Fibroblast of skin of back (primary cell): ENCODE measurements at regions not wholly inside any gene's neighbourhood (a gene's known extent, or its start where the extent isn't known, plus 50 kb on each side); places are given as distances from the start of the nearest gene placed in this dataset.

Experiments used
- DNase-seq: peaks from one replicate; pipeline ENCODE4 v3.0.0-alpha.2; 2013

DNA sequence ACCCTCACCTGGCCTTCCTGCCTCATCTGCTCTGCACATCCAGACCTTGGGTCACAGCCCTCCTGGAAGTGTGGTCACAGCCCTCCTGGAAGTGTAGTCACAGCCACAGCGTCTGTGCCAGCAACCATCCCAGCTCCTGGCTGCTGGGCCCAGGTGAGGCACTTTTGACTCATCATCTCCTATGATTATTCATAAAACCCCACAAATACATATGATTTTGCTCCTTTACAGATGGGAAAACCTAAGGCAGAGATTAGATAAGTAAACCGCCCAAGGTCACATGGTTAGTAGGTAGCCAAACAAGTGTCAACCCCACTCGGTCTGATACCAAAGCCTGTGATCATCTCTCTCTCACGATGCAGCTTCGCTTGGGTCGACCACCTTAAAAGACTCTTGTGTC is 94.3 kb downstream of the PRLHR start:
- no peak for DNase-seq

DNA sequence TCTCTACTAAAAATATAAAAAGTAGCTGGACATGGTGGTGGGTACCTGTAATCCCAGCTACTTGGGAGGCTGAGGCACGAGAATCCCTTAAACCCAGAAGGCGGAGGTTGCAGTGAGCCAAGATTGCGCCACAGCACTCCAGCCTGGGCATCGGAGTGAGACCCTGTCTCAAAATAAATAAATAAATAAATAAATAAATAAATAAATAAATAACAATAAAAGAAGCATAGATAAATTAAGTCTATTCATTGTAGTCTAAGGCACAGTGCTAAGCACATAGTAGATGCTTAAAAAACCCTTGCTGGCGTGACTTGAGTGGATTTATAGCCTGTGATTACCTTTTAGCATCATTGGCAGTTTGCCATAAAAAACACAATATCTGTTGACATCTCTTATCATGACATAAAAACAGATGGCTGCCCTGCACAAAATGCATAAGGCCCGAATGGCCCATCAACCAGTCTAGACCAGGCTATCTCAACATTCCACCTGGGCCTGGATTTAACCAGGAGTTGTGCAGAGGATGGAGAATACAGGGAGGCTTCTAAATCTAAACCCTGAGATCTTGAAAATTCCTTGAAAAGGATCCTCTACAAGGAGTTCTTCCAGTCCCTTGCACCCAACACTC is 94.9 kb downstream of the PRLHR start:
- DNase-seq: no peak

DNA sequence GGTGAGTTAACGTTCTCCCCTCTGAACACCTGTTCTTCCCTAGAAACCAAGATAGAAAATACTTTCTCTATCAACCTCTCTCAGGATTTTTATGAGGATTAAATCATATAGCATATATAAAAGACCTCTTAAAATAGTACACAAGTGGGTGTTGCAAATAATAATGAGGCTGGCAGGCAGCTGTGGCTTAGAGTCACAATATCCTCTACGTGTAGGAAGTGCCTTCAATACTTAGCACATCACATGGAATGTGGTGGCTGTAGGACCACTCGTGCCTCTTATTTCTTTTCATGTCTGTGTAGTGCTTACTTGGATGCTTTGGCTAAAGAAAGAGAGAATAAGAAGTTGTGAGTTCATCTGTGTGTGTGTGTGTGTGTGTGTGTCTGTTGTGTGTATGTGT is 96.3 kb downstream of the PRLHR start:
- DNase-seq: no peak

DNA sequence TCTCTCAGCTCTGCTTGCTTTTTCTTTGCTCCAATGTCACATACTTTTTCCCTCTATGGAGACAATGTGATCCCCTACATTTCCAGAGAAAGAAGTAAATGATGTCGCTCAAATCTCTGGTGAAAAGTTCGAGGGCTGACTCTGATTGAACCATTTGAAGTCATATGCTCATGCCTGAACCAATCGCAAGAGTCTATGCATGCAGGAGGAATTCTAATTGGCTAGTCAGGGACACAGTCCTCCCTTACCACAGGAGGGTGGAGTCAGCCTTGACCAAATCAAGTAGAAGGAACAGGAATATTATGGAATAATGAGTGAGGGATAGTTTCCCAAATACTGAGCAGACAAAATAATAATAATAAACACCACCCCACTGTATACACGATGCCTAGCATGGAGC is 96.8 kb downstream of the PRLHR start:
- no peak for DNase-seq

DNA sequence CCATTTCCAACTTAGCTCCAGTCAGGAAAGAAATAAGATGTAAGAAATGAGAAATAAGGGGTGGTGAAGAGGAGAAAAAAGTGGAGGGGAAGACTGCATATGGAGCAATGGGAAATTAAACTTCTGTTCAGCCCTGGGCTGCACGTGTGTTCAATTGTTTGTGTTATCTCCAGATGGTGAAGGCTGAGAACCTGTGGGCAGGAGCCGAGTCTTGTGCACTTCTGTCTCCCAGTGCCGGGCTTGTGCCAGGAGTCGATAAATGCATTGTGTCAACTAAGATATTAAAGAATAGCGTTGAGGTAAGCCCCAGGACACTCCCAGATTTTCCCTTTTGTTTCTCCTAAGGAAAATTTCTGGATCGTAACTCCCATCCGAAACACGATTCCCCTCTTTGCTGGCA is 98.2 kb downstream of the PRLHR start:
- no peak for DNase-seq

DNA sequence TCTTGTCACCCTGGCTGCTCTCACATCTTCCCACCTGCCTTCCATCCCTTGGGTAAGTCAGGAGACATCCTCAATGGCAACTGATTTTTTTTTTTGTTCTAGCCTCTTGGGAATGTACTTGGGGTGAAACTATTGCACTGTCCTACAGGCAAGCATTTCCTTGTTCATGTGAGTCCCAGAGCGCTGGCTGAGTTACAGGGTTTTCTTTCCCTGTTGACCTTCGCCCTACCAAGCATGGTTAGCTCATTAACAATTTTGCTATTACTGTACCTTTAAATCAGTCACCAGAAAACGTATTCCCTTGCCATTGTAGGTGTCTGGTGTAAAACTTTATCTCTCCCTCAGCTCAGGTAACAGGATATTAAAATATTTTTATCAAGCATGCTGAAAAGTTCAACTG is 98.9 kb downstream of the PRLHR start:
- DNase-seq: no peak

DNA sequence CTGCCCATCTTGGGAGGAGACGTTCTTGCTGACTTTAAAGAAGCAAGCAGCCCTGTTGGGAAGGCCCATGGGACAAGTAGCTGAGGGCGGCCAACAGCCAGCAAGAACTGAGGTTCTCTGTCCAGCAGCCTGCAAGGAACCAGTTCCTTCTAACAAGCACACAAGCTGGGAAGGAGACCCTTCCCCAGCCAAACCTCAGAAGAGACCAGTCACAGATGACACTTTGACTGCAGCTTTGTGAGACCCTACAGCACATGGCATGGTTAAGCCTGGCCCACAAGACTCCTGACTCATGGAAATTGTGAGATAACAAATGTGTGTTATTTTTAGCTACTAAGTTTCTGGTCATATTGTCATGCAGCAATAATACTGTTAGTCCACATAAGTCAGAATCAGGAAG is 99.9 kb downstream of the PRLHR start:
- DNase-seq: peak; percentile 19

DNA sequence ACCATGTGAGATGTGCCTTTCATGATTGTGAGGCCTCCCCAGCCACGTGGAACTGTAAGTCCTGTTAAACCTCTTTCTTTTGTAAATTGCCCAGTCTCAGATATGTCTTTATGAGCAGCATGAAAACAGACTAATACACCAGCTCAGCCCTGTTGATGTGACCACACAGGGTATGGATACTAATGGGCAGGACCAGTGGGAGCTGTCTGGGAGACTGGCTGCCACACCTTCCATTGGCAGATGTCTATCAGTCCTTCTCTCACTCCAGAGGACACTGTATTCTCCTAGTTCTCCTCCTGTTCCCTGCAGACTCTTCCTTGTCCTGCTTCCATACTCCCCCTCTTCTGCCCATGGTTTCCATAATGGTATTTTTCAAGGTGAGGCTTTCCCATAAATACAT is 104.4 kb downstream of the PRLHR start:
- DNase-seq: no peak

DNA sequence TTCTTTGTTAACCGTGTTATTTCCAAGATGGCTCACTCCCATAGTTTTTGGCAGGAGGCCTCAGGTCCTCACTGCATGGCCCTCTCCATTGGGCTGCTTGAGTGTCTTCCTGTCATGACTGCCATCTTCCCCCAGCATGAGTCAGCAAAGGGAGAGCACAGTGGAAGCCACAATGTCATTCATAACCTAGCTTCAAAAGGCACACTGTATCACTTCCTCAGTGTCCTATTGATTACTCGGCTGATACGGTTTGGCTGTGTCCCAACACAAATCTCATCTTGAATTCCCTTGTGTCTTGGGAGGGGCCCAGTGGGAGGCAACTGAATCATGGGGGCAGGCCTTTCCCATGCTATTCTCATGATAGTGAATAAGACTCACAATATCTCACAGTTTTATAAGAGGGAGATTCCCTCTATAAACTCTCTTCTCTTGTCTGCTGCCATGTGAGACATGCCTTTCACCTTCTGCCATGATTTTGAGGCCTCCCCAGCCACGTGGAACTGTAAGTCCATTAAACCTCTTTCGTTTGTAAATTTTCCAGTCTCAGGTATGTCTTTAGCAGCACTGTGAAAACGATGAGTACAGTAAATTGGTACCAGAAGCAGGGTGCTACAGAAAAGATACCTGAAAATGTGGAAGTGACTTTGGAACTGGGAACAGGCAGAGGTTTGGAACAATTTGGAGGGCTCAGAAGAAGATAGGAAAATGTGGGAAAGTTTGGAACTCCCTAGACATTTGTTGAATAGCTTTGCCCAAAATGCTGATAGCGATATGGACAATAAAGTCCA is 106.5 kb downstream of the PRLHR start:
- peak; percentile 15 for DNase-seq

DNA sequence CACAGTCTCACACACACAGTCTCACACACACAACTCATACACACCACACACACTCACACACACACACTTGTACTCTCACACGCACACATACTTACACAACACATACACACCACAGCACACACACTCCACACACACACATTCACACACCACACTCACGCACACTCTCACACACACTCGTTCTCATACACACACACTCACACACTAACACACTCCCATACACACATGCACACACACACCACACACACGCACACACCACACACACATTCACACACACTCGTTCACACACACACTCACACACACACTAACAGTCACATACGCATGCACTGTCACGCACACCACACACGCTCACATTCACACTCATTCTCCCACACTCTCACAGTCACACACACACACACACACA is 109.8 kb downstream of the PRLHR start:
- DNase-seq: no peak

DNA sequence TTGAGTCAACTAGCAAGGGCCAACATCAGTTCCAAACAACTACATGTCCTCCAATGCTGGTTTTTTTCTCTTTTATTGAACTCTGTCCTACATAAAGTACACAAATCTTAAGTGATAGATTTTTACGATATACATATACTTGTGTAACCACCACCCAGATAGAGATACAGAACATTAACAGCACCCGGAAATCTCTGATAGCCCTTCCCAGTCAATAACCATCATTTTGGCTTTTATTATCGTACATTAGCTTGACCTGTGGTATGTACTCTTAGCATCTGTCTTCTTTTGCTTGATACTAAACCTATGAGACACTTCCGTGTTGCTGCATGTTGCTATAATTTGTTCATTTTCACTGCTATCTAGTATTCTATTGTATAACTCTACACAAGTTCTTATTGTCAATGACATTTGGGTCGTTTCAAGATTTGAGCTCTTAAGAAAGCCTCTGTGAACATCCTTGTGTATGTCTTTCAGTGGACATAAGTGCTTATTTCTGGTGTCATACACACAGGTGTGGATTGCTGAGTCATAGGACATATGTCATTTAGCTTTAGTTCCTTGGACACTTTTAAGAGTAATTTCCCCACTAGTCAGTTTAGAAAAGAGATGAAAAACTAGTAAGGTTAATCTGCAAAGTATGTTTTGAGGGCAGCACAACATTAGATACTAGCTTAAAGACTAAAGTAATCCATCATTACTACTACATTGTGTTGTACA is 111.1 kb downstream of the PRLHR start:
- DNase-seq: no peak

DNA sequence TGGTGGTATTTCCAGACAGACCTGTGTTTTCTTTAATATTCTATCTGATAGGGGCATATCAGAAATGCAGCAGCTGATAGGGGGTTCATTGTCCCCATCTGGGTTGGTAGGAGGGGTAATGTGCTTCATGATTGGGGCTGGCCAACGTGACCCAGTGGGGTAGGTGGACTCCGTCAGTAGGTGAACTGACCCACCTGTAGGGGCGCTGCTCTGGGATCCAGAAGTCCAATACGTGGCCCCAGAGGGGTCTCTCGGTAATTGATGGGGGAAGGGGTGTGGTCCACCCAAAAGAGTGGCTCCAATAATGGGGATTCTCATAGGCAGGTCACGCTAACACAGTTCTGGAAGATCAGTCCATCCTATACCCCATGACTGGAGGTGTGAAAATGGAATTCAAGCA is 112.0 kb downstream of the PRLHR start:
- DNase-seq: no peak

DNA sequence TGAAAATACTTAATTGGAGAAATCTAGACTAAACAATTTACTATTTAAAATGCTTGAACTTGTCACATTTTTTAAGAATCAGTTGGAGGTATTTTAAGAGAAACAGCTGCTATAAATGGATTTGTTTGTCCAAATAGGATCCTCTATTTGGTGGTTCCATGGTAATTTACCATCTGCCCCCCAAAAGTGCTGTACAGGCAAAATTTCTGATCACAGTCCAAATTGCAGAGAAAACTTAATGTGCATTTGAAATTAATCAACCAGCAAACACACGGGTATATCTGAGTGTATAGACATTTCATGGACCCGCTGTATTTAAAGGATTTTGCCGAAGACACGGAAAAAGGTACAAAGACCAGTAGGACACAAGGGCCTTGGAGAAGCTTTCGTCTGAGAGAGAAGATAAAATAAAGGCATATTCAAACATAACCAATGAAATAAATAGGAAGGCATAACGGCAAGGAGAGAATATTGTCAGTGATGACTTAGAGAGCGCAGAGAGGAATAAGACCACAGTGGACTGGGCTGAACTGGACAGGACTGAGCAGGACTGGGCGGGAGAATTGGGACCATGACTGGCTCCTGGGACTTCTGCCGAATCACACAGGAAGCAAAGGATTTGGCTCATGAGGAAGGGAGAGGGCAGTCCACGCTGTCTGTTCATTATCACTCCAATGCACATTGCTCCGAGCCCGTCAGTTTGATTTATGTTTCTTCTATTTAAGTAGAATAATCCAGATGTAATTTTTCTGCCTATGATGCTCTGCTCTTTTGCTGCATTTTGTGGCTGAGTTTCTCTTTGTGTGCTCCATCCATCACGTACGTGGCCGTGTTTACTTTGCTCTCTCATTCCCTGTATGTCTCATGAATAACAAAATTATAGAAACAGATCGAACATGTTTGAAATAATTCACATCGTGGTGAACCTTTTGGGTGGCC is 112.8 kb downstream of the PRLHR start:
- DNase-seq: no peak

DNA sequence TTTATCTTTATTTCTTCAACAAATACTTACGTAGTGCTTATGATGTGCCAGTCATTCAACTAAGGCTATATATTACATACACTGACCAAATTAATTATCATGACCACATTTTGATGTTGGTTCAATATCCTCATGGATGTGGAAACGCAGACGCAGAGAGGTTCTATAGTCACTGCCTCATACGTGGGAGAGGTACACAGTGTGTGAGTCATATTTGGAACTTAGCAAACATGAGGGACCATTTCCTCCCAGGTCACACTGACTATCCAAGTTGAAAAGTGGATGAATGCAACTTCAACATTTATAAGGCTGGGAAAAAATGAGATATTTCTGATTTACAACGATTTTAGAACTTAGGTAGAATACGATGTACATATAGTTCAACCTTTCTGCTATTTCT is 113.6 kb downstream of the PRLHR start:
- no peak for DNase-seq

DNA sequence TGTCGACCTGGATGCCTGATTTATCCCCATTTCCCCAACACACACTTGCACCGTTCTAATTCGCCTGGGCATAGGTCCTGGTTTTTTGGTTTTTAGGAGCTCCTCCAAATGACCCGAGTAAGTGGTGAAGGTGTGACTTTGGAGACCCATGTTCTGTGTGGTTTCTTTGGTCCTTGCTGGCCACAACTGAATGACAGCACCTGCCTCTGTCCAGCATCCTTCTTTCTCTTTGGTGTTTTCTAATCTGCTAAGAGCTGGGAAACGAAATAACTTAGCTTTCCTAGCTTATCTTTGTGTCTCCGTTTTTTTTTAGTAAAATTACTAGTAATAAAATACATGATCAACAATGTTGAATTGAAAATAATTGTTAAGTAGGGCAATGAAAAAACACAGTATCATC is 120.2 kb downstream of the PRLHR start:
- no peak for DNase-seq

DNA sequence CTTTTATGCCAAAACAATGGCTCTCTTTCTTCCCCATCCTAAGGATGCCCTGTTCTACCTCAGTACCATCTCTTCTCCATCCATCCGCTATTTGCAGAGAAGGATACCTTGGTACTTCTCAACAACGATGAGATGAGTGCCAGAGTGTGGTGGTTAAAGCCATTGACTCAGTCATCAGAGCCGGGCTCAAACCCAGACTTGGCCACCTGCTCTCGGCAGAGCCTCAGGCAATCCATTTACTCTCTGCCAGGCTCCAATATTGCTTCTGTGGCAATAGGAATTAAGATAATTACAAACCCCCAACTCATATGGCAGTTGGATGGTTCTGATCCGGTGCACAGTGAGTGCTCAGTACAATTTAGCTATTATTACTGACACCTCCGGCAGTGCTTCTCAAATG is 121.3 kb downstream of the PRLHR start:
- DNase-seq: no peak

DNA sequence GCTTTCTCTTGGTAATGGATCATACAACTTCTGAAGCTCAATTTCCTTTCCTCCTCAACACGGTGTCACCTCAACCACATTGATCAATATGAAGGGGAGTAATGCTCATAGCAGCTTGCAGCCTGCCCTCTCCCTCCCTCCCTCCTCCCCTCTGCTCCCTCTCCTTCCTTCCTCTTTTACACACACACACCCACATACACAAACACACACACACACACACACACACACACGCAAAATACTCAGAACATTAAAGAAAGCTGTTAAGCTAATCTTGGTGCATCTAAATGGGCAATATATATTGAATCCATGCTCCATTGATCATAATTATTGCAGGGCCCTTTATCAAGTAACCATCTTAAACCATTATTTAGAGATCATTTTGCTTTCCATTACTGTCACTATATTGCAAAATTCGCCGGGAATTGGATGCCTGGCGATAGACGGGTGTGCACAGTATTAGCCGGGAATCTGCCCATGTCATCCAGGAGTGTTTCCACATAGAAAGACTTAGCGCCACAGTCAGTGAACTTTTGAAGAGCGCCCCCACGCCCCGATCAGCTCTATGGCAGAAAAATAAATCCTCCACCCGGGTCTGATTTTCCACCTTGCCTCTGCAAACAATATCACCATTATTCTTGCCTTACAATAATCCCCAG is 122.0 kb downstream of the PRLHR start:
- DNase-seq: no peak

DNA sequence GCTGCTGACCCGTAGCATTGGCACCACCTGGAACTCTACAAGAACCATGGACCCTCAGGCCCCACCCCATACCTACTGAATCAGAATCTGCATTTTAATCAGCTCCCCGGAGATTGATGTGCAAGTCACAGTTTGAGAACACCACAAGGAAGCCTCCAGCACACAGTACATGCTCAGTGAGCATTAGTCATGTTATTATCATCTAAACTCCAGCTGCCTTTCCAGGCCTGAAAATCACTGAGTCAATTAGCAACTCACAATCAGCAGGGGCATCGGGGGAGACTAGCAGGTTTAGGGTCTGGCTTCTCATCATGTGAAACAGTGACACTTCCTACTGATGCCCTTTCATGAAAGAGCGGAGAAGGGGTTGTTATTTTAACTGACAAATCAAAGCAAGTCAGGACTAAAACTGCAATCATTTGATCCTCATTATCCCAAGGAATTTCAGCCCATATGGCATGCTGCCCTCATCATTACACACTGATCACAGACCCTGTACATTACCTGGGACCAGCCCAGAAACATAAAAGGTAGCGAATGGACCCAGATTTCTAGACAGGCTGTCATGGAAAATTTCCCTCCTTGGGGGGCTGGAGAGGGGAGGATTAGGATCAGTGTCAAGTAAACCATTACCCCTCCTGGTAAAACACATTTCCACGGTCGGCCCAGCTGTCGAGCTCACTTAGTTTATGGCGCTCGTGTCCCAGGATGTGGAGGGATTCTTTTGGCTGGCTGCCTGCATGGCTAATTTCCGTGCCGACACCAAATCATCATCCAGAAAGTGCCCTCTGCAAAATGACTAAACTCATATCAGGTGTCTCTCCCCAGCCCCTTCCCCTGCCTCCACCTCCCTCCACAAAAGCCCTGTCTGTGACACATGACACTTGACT is 122.8 kb downstream of the PRLHR start:
- DNase-seq: peak; percentile 7

DNA sequence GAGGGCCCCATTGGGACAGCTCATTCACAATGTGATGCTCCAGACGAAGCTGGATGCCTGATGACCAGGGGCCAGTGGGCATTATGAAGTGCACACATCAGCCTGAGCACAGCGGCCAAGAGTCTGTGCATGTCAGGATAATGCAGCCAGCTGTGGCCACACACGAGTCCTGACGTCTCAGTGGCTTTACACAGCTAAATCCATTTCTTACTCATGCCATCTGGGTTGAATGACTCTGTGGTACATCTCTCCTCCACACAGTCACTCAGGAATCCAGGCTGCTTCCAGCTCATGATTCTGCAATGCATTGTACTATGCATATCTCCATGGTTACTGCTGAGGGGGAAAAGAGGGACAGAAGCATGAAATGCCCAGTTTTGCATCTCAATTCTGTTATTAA is 123.6 kb downstream of the PRLHR start:
- DNase-seq: peak; percentile 56

DNA sequence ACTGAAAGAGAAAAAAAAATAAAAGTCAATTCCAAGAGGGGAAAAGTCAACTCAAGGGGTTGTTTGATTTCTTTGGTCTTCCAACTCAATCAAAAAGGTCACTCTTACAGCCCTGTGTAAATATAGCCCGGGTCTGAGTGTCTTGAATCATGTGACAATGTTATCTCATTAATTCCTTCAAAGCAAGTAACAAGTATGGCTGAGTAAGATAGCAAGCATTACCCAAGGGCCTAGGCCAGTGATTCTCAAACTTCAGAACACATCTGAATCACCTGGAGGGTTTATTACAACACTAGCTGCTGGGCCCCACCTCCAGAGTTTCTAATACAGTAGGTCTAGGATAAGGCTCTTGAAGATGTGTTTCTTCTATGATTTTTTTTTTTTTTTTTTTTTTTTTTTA is 125.0 kb downstream of the PRLHR start:
- DNase-seq: no peak

DNA sequence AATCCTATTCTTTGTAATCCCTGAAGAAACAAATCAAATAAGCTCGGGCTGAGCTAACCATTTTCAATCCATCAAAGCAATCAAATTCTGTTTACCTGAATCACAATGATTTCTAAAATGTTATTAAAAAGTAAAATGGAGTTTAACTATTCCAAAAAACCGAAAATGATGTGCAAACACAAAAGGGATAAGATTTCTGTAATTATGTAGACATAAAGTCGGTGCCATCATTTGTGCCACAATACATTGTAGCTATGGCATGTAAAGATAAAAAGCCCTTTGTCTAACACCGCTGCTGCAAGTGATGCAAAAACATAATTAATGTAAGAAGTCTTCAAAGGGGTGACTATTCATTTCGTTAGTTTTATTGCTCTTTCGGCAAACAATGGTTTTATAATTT is 125.1 kb upstream of the FAM204A start:
- DNase-seq: no peak
